ENCODE measurements at regions not wholly inside any gene's neighbourhood (a gene's known extent, or its start where the extent isn't known, plus 50 kb on each side); places are given as distances from the start of the nearest gene placed in this dataset.

DNA sequence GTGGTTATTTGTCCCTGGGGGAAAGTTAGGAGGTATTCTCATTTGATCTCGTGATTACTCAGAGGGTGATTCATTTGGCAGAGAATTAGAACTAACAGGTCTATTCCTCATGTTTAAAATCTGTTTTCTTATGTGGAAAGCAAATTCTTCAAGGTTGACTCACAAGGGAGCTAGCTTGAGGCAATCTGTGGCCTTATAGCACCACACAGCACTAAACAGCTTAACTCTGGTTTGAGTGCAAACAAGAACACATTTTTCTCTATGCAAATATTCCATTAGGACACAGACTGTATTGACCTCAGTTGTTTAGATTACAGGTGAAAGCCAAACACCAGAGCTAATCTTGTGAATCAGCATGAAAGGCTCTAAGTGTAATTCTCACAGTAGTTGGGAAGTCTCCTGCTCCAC is 694.4 kb upstream of the POU3F4 start:
- TF ChIP-seq CTCF (IDR thresholded peaks at IDR 0.05), result no peak
- DNase-seq, result no peak
- no peak overlapping the region for H3K4me3 ChIP-seq
- no peak overlapping the region for H3K27ac ChIP-seq
- H3K4me1 ChIP-seq, result no peaks in the 10 kb centered on the region
- H3K36me3 ChIP-seq, result no peaks in the 10 kb centered on the region
- no peaks in the 10 kb centered on the region for H3K9me3 ChIP-seq
- intact Hi-C loops (cut with DNase I), result no loop called here
- no peaks in the 10 kb centered on the region for H3K27me3 ChIP-seq
- no peak overlapping the region for H3K9ac ChIP-seq (ENCODE audit: low read depth in 2 of 2, low read length in 2 of 2)

GRCh38 chrX:82816001-82816400 is 692.1 kb upstream of the POU3F4 start:
- no peaks in the 10 kb centered on the region for H3K27me3 ChIP-seq

DNA sequence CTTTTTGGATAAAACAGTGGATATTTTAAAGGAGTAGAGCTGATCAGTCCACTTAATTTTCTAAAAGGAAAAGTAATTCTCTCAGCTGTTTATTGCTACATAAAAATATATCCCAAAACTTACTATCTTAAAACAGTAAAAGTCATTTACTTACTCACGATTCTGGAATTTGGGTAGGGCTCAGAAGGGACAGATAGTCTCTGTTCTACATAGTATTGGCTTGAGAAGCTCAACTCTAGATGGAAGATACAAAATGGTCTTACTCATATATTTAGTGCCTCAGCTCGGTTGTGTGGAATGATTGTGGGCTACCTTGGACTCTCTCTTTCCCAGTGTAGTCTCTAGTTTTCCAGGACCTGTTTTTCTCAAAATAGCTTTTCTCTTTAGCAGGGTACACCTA is 691.5 kb upstream of the POU3F4 start:
- H3K9me3 ChIP-seq, result no peaks in the 10 kb centered on the region
- no peak for DNase-seq
- H3K36me3 ChIP-seq, result no peaks in the 10 kb centered on the region
- H3K27me3 ChIP-seq, result no peaks in the 10 kb centered on the region
- no peak overlapping the region for H3K4me3 ChIP-seq
- H3K4me1 ChIP-seq, result no peaks in the 10 kb centered on the region
- H3K9ac ChIP-seq (ENCODE audit: low read depth in 2 of 2, low read length in 2 of 2), result no peak overlapping the region
- intact Hi-C loops (cut with DNase I), result no loop called here
- TF ChIP-seq CTCF (IDR thresholded peaks at IDR 0.05), result no peak
- H3K27ac ChIP-seq, result no peak overlapping the region

More at GRCh38 chrX:82816001-82816400, 692.1 kb upstream of the POU3F4 start:
- Histone ChIP-seq H3K9me3 (no peaks in the 10 kb centered on the region), H3K27ac (no peak overlapping the region), H3K4me3 (no peak overlapping the region), H3K36me3 (no peaks in the 10 kb centered on the region), H3K4me1 (no peaks in the 10 kb centered on the region), H3K9ac (ENCODE audit: low read depth in 2 of 2, low read length in 2 of 2) (no peak overlapping the region)
- no peak for TF ChIP-seq CTCF (IDR thresholded peaks at IDR 0.05)
- DNase-seq, result no peak
- intact Hi-C loops (cut with DNase I), result no loop called here

GRCh38 chrX:82842286-82842685 is 665.8 kb upstream of the POU3F4 start:
- Histone ChIP-seq H3K4me3 (no peak overlapping the region), H3K27me3 (no peaks in the 10 kb centered on the region), H3K4me1 (no peaks in the 10 kb centered on the region), H3K36me3 (no peaks in the 10 kb centered on the region), H3K9me3 (no peaks in the 10 kb centered on the region), H3K27ac (no peak overlapping the region), H3K9ac (ENCODE audit: low read depth in 2 of 2, low read length in 2 of 2) (no peak overlapping the region)
- DNase-seq, result no peak
- TF ChIP-seq CTCF (IDR thresholded peaks at IDR 0.05), result no peak
- intact Hi-C loops (cut with DNase I), result no loop called here

- intact Hi-C loops (cut with DNase I), result no loop called here
- Histone ChIP-seq H3K27me3 (no peaks in the 10 kb centered on the region), H3K36me3 (no peaks in the 10 kb centered on the region), H3K4me3 (no peak overlapping the region), H3K9ac (ENCODE audit: low read depth in 2 of 2, low read length in 2 of 2) (no peak overlapping the region), H3K27ac (no peak overlapping the region), H3K9me3 (no peaks in the 10 kb centered on the region), H3K4me1 (no peaks in the 10 kb centered on the region)
- no peak for TF ChIP-seq CTCF (IDR thresholded peaks at IDR 0.05)
- DNase-seq, result no peak
These were observed 660.0 kb upstream of the POU3F4 start for GRCh38 chrX:82848111-82848510.

Data from colonic mucosa (tissue), 4 donors.